Right lobe of liver (tissue), 4 donors: ENCODE measurements at regions not wholly inside any gene's neighbourhood (a gene's known extent, or its start where the extent isn't known, plus 50 kb on each side); places are given as distances from the start of the nearest gene placed in this dataset.

Source experiments
- CTCF ChIP-seq, 4 donors: fragments of 200-600 bp in 3 of 4; fragments of 450-650 bp in 1 of 4; IDR thresholded peaks; one replicate each; pipeline versions ENCODE4 v1.5.1 to v1.8.0; 2016 to 2022; ENCODE audit warnings: antibody characterized with exemption in 4 of 4, mild to moderate bottlenecking in 2 of 4
- POLR2A ChIP-seq: fragments of 450-650 bp; IDR thresholded peaks from one replicate; pipeline ENCODE4 v1.6.1; 2017; ENCODE audit warnings: antibody characterized with exemption, mild to moderate bottlenecking
- donor health status: DM: no; HTN: no; CAD: no.
- donor health status: DM: no; HTN: no; CAD: no.
- donor health status: DM: no; HTN: yes; CAD: no.

- no peak for TF ChIP-seq CTCF (IDR thresholded peaks at IDR 0.05)
- no peak for TF ChIP-seq POLR2A
Observed at GRCh38 chr2:30354150-30354549, 92.9 kb upstream of the LCLAT1 start.
